Suprapubic skin (tissue), 4 donors: ENCODE measurements at regions not wholly inside any gene's neighbourhood (a gene's known extent, or its start where the extent isn't known, plus 50 kb on each side); places are given as distances from the start of the nearest gene placed in this dataset.
"Not testable (repeated sequence)": the region's sequence is repeated elsewhere in the genome, so short reads cannot be mapped to it uniquely, and the experiment has no call there.

Source experiments
- DNase-seq, 2 donors: peaks; one replicate each; pipeline ENCODE4 v3.0.0-alpha.2; 2019; ENCODE audit warnings: low spot score in 2 of 2
- H3K27ac ChIP-seq: fragments of 200-600 bp; sonication (generic); one replicate; pipeline ENCODE4 v1.5.1; 2019
- H3K27me3 ChIP-seq: fragments of 200-600 bp; sonication (generic); one replicate; pipeline ENCODE4 v1.5.1; 2019
- H3K36me3 ChIP-seq: fragments of 200-600 bp; sonication (generic); one replicate; pipeline ENCODE4 v1.5.1; 2019
- H3K4me1 ChIP-seq: fragments of 200-600 bp; sonication (generic); one replicate; pipeline ENCODE4 v1.5.1; 2019
- H3K4me3 ChIP-seq: fragments of 200-600 bp; sonication (generic); one replicate; pipeline ENCODE4 v1.5.1; 2019; ENCODE audit warnings: mild to moderate bottlenecking
- H3K9me3 ChIP-seq: fragments of 200-600 bp; sonication (generic); one replicate; pipeline ENCODE4 v1.5.1; 2019
- WGBS: methylation state at CpG from one replicate; pipeline ENCODE4 v1.1.5; 2018; 5-methylcytosine and 5-hydroxymethylcytosine counted together

- H3K36me3 ChIP-seq, H3K27me3 ChIP-seq, DNase-seq, H3K4me1 ChIP-seq, H3K9me3 ChIP-seq, H3K4me3 ChIP-seq, H3K27ac ChIP-seq: not testable (repeated sequence)
- WGBS, result no CpG with 5 or more reads among the region's 2 CpGs
Observed at GRCh38 chr15:20473465-20473864, 68.1 kb downstream of the GOLGA6L6 start.

GRCh38 chr15:20472983-20473382 is 68.6 kb downstream of the GOLGA6L6 start:
- H3K27me3 ChIP-seq, H3K4me3 ChIP-seq, H3K9me3 ChIP-seq, H3K27ac ChIP-seq, H3K36me3 ChIP-seq, DNase-seq, H3K4me1 ChIP-seq: not testable (repeated sequence)
- WGBS, result 89% methylated on average over 3 of the region's 4 CpGs

- not testable (repeated sequence) for H3K4me3 ChIP-seq, DNase-seq, H3K4me1 ChIP-seq, H3K9me3 ChIP-seq, H3K36me3 ChIP-seq, H3K27ac ChIP-seq, H3K27me3 ChIP-seq
- WGBS, result 100% methylated on average over 2 of the region's 6 CpGs
Observed at GRCh38 chr15:20470810-20471209, 70.8 kb downstream of the GOLGA6L6 start.

- WGBS, result no CpG with 5 or more reads among the region's 3 CpGs
- H3K27me3 ChIP-seq, H3K9me3 ChIP-seq, H3K4me1 ChIP-seq, DNase-seq, H3K27ac ChIP-seq, H3K4me3 ChIP-seq, H3K36me3 ChIP-seq: not testable (repeated sequence)
Observed at GRCh38 chr15:20441138-20441537, 100.5 kb downstream of the GOLGA6L6 start.

GRCh38 chr15:20440390-20440789 is 101.2 kb downstream of the GOLGA6L6 start:
- not testable (repeated sequence) for H3K9me3 ChIP-seq
- WGBS, result 91% methylated on average over 8 of the region's 11 CpGs

GRCh38 chr15:20439111-20439510 is 102.5 kb downstream of the GOLGA6L6 start:
- WGBS, result no CpG with 5 or more reads among the region's 15 CpGs
- H3K4me3 ChIP-seq, DNase-seq, H3K36me3 ChIP-seq, H3K27me3 ChIP-seq, H3K9me3 ChIP-seq, H3K27ac ChIP-seq, H3K4me1 ChIP-seq: not testable (repeated sequence)

More at GRCh38 chr15:20440390-20440789, 101.2 kb downstream of the GOLGA6L6 start:
- not testable (repeated sequence) for H3K36me3 ChIP-seq, H3K27me3 ChIP-seq, H3K4me1 ChIP-seq, H3K27ac ChIP-seq, H3K4me3 ChIP-seq, DNase-seq

GRCh38 chr15:20438255-20438654 is 103.3 kb downstream of the GOLGA6L6 start:
- H3K4me1 ChIP-seq, H3K36me3 ChIP-seq, H3K9me3 ChIP-seq, DNase-seq, H3K27ac ChIP-seq, H3K27me3 ChIP-seq, H3K4me3 ChIP-seq: not testable (repeated sequence)
- WGBS, result no CpG with 5 or more reads among the region's 8 CpGs

- H3K9me3 ChIP-seq, H3K27me3 ChIP-seq, H3K27ac ChIP-seq, H3K4me1 ChIP-seq, H3K36me3 ChIP-seq, H3K4me3 ChIP-seq, DNase-seq: not testable (repeated sequence)
- no CpG with 5 or more reads among the region's 7 CpGs for WGBS
Observed at GRCh38 chr15:20433468-20433867, 108.1 kb downstream of the GOLGA6L6 start.

- no CpG with 5 or more reads among the region's 11 CpGs for WGBS
- not testable (repeated sequence) for H3K36me3 ChIP-seq, H3K4me1 ChIP-seq, DNase-seq, H3K27me3 ChIP-seq, H3K4me3 ChIP-seq, H3K9me3 ChIP-seq, H3K27ac ChIP-seq
Observed at GRCh38 chr15:20430495-20430894, 111.1 kb downstream of the GOLGA6L6 start.

GRCh38 chr15:20420710-20421109 is 120.9 kb downstream of the GOLGA6L6 start:
- not testable (repeated sequence) for H3K27ac ChIP-seq, H3K4me3 ChIP-seq, H3K9me3 ChIP-seq, H3K4me1 ChIP-seq, DNase-seq, H3K27me3 ChIP-seq, H3K36me3 ChIP-seq
- WGBS, result 48% methylated on average over 2 of the region's 2 CpGs

GRCh38 chr15:20416618-20417017 is 125.0 kb downstream of the GOLGA6L6 start:
- H3K36me3 ChIP-seq, H3K4me3 ChIP-seq, H3K4me1 ChIP-seq, H3K27ac ChIP-seq, H3K9me3 ChIP-seq, DNase-seq, H3K27me3 ChIP-seq: not testable (repeated sequence)
- 60% methylated on average over 7 of the region's 7 CpGs for WGBS

GRCh38 chr15:20409667-20410198 is 131.9 kb downstream of the GOLGA6L6 start:
- not testable (repeated sequence) for H3K27me3 ChIP-seq, H3K36me3 ChIP-seq, H3K4me3 ChIP-seq, H3K27ac ChIP-seq, H3K9me3 ChIP-seq, H3K4me1 ChIP-seq, DNase-seq
- 93% methylated on average over 4 of the region's 4 CpGs for WGBS
